HG03378 (cell line): ENCODE measurements at regions not wholly inside any gene's neighbourhood (a gene's known extent, or its start where the extent isn't known, plus 50 kb on each side); places are given as distances from the start of the nearest gene placed in this dataset.
"Not testable (repeated sequence)": the region's sequence is repeated elsewhere in the genome, so short reads cannot be mapped to it uniquely, and the experiment has no call there.

Experiments
- ATAC-seq: cut with Tn5 transposase; IDR thresholded peaks from one replicate; pipeline ENCODE4 v1.9.1; 2021; ENCODE audit warnings: mild to moderate bottlenecking, moderate library complexity; ENCODE audit not compliant: unreplicated experiment

DNA sequence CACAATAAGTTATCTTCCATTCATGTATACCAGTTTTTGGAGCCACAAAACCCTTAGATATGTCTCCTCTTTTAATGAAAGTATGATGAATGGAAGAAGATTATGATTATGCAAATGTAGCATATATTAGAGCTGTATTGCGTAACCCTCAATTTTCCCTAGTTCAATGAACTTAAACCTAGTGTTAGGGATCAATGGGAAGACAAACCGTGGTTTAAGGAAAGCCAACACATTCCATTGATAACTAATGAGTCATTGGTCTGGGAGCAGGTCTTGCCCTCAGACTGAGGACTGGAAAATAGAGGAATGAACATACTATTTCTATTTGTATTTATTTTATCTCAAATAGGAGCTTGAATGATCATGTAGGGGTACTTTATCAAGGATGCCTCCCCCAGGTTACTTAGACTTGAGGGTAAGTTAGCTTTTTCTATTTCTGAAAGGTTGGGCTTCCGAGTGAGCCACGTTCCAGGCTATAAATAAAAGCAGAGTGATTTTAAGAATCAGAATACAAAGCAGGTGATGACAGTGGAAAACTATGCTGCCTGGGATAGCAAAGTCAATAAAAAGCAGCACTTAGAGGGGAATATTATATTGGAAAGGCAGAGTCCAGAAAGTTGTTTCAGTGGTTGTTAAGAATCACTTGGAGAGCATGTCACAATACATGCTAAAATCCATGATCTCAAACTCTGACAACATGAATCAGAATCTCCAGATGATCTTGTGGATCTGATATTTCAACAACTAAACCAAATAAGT lies 356.0 kb downstream of the ADAM29 start:
- ATAC-seq: no peak

DNA sequence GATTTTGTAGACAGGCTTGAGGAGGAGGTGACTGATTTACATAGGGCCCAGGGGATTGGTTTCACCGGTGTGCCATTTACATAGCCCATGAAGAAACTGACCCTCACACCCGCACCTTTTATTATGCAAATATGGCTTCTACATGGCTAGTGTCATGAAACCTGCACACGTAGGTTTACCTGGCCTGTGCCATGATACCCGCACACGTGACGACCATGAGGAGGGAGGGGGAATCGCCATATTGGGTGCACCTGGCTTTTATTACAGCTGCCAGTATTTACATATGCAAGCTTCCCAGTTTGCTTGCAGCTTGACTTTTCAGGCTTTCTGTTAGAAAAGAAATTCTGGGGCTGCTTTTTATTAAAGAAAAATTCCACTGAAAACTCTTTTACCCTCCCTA lies 359.7 kb downstream of the ADAM29 start:
- no peak for ATAC-seq

DNA sequence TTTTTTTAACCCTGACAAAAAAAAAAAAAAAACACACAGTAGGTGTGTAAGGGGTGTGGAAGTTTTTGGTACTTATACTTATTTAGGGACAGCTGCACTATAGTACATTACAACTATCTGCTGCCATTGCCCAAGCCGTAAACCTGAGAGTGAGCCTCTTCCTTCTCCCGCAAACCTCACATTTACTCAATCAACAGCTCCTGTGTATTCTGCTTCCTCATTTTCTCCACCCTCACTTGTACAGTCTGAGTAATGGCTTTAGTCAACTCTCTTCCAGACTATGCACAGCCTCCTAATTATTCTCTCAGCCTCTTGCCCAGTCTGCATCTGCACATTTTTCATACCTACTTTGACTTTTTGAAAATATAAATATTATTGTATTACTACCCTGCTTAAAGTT lies 362.0 kb downstream of the ADAM29 start:
- no peak for ATAC-seq

DNA sequence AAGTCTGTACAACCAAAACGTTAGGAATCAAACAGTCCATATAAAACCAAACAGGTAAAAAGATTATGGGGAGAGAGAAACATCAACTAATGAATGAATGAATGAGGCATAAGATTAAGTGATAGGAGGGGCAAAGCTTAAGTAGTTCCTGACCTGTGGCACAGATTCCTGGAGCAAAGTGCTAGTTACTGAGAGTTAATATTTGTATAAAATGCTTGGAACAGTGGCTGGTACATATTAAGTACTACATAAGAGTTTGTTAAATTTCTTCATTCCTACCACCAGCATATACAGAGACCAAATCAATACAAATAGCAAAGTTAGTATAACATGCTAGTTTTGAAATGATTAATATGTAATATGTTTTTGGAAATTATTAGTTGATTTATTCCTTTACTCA lies 363.7 kb downstream of the ADAM29 start:
- ATAC-seq: no peak

DNA sequence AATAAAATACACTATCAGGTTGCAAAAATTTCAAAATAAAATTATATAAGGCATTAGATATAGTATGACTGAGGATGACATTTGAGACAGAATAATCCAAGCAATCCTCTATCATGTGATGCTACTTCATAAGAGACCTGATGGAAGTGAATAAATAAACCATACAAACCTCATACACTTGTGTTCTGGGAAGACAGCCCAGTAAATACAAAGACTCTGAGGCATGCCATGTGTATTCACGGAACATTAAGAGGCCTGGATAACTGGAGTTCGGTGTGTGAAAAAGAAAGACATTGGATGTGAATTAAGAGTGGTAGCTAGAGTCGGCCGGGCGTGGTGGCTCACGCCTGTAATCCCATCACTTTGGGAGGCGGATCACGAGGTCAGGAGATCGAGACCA lies 364.2 kb downstream of the ADAM29 start:
- no peak for ATAC-seq

DNA sequence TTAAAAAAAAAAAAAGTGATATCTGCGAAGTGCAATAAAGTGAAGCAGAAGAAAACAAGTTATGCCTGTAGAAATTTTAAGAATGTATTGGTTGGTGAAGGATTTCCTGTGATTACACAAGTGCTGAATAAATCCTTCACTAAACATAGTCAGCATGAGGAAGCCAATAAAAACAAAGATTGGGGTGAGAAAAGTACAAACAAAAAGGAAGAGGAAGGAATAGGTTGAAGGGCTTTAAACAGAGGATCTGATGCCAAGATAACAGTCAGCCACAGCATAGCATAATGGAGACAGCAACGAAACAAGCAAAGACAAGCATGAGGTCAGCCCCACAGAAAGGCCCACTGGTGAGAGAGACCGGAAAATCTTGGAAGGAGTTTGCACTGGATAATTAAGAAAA lies 372.2 kb downstream of the ADAM29 start:
- no peak for ATAC-seq

DNA sequence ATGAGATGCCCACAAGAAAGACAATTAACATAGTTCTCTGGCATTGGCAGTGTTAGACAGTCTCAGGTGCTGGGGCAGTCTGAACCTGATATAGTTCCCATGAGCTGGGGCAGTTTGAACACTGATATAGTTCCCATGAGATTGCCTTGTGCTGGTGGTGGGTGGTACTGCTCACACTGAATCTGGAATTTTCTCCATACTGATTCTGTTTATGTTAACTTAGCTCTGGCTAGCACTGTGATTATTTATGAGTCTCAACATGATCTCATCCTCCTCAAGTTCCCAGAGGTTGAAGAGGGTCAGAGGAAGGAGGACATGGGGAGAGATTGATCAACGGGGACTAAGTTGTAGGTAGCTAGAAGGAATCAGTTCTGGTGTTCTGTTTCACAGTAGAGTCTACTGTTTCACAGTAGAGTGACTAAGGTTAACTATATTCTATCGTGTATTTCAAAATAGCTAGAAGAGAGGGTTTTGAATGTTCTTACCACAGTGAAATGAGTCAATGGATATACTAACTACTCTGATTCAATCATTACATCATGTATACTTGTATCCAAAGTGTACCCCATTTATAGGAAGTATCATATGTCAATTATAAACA lies 379.9 kb downstream of the ADAM29 start:
- ATAC-seq: no peak

DNA sequence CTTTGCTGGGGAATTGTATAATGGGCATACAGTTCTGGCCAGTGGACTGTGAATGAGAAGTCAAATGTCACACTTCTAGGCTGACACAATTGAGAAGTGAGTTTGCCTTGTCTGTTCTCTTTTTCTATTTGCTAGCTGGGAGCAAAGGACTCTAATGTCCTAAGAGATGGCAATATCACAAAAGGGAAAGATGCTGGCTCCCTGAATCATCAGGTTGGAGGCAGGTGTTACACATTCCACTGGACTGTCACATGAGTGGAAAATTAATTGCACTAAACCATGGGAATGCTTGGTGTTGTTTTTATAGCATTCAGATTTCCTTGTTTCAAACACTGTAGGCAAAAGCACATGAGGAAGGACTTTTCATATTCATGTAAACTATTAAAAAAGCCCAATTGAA lies 388.3 kb downstream of the ADAM29 start:
- no peak for ATAC-seq

DNA sequence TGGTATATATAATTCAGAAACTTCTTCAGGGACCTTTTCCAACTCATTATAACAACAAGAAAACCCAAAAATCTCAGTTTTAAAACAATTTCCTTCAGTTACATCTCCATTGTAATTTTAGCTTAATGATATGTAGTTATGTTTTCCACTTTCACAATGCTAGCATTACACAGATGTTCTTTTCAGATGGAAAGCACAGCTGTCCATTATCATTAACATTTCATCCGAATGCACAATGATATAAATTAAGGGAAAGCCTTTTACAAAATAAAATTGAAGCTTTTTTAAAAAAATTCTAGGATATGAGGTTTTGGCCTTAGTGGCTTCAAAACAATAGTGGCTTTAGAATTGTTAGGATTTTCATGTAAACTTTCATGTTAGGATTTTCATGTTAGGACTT lies 389.2 kb downstream of the ADAM29 start:
- ATAC-seq: no peak

DNA sequence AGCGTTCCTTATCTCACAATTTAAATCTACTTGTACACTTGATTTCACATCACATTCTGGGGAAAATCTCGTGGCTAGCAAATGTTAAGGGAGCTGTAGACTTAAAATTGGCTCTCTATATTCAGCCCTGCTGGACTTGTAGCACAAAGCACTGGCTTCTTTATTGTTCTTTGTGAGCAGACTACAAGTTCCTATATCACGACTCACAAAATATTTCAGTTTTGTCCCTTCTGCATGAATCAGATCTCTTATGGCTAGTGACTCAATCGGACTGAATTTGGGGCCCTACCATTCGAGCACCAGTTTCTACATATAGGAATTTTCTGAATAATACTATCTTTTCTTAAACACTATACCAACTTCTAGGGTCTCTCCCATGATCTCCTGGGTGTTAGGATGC lies 390.1 kb downstream of the ADAM29 start:
- no peak for ATAC-seq

DNA sequence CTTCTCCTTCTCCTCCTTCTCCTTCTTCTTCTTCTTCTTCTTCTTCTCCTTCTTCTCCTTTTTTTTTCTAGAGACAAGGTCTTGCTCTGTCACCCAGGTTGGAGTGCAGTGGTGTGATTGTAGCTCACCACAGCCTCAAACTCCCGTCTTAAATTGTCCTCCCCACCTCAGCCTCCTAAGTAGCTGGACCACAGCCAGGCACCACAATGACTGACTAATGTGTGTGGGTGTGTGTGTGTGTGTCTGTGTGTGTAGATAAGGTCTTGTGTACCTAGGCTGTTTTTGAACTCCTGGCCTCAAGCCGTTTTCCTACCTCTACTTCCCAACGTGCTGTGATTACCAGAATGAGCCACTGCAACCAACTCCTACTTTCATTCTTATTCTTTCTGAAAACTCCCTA lies 390.9 kb downstream of the ADAM29 start:
- no peak for ATAC-seq

DNA sequence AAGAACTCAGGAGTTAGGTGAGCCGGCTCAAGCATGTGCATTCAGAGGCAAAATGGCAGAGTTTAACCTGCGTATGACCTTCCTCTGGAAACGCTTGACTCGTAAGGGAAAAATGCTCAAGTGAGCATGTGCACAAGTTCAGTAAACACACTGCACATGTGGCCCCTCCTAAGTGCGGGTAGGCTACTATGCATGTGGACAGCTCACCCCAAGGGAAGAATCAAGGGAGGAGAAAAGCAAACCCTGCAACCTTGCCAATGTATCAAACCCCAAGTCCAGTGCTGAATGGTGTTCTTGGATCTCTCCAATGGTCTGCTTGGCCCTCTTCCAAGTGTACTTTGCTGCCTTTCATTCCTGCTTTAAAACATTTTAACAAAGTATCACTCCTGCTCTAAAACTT lies 407.1 kb downstream of the ADAM29 start:
- ATAC-seq: no peak

DNA sequence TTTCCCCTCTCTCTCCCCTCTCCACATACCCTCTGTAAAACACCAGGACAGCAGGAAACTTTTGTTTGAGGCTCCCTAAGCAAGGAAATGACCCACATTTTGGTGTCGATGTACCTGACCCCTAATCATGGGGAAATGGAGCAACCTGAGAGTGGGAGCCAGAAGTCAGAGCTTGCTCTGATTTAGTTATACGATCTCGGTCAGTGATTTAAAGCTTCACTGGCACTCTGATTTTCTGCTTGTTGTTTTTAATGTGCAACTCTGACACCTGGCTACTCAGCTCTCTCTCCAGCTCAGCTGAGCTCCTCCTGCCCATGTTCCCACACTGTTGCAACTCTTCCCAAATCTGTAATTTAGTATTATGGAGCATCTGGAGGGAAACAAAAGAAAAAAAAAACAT lies 408.6 kb downstream of the ADAM29 start:
- ATAC-seq: no peak

DNA sequence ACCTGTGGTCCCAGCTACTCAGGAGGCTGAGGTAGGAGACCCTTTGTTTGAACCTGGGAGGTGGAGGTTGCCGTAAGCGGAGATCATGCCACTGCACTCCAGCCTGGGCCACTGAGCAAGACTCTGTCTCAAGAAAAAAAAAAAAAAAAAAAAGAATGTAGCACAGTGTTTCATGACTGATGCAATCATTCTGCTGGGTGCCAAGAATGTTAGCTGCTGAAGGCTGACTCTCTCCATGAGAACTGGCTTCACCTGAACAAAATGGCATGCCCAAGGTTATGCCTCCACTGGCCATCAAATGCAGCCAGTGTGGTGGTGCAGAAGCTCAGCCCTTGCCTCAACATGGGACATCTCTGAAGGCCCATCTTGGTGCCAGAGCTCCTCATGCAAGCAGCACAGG lies 412.1 kb downstream of the ADAM29 start:
- no peak for ATAC-seq

DNA sequence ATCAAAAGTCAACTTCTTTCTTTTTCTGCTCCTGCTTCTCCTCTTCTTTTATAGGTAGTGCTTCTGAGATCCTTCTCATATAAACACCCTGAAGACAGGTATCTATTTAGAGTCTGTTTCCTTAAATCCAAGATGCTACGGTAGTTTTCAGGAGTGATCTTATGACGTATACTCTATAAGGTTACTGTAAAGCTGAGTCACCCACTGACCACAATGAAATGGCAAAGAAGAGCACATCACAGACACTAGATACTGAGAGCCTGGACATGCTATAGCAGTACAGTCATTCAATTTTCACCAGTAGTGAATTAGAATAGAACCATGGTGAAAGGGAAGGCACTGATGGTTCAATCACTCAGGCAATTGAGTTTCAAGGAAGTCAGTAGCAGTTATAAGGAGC lies 412.5 kb downstream of the ADAM29 start:
- no peak for ATAC-seq

DNA sequence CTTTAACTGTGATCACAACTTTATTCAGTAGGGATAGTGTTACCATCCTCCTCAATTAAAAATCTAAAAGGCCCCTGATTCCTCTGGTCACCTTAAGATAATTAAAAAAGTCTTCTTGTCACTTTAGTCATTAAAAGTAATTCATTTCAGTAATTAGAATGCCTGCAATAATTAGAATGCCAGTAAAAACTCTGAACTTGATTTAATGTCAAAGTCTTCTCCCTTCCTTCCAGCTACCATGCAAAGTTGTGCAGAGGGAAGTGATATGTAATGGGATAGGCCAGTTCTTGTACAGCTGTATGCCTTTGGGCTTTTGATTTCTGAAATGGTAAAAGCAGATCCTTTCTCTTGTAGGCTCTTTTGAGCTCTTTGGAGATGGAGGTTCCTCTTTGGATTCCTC lies 417.2 kb downstream of the ADAM29 start:
- ATAC-seq: no peak

DNA sequence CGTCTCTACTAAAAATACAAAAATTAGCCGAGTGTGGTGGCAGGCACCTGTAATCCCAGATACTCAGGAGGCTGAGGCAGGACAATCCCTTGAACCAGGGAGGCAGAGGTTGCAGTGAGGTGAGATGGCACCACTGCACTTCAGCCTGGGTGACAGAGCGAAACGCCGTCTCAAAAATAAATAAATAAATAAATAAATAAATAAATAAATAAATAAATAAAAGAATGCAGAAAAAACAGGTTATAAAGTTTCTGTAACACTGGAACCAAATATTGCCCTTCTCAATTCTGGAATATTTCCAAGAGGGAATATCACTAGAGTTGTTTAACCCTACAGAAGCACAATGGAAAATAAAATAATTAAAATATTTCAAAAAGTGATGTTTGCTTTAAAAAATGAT lies 418.4 kb downstream of the ADAM29 start:
- not testable (repeated sequence) for ATAC-seq

DNA sequence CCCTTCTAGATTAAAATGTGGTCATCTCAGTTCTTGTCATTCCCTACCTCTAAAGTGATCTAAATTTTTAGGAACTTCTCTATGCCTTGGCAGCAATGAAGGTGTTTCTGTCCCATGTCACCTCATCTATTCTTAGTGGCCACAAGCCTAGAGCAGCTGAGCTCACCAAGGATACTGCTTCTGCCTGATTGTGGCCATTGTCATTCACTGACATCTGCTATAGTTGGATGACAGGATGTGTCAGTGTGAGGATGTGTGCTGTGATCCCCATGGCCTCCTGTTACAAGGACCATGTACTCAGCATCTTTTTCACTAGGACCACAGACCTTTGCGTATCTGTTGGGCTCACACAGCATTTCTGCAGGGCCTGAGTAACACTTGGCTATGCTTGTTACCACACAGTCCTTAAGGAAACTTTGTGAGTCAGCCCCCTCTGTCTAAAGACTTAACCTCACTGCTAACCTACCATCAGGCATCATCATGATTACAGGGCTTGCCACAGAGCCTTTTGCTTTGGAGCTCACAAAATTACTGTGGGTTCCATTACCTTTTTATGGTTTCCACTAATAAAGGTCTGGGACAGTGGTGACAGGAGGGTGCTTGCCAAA lies 421.0 kb downstream of the ADAM29 start:
- ATAC-seq: no peak

DNA sequence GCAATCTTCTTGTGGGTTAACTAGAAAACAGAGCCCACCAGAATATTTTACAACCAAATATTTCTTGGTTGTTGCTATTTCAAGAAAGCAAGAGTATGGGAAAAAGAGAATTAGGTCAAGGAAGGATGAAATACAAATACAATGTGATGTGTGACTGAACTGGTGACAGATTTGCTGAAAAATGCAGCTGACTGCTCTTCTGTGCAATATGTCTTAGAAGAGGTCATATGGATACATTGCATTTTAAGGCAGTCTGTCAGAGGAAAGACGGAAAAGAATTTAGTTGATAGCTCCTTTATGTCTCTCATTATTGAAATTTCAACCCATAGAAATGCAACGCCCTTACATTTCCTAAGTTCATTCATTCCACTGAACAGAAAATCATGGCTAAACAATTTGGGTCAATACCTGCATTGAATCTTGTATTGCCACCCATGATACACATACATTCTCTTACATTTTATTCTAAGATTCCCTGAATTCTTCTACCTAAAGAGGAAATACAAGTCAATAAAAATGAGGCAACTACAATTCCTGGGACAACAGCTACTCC lies 423.1 kb downstream of the ADAM29 start:
- ATAC-seq: no peak

DNA sequence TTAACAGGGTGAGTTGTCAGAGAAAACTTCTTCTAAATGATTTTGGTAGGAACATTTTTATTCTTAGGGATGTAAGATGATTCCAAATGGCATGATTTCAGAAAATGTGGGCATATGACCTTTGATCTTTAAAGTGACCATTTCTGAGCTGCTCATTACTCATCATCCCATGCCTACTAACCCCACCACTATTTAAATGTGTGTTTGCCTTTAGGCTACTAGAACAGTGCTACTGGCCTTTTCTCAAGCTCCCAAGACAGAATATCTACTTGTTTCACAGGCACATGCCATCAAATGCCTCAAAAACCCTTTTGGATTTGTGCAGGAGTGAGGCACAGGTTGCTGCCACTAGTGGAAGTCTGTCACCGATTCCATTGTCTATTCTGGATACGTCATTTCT lies 428.2 kb downstream of the ADAM29 start:
- ATAC-seq: no peak

DNA sequence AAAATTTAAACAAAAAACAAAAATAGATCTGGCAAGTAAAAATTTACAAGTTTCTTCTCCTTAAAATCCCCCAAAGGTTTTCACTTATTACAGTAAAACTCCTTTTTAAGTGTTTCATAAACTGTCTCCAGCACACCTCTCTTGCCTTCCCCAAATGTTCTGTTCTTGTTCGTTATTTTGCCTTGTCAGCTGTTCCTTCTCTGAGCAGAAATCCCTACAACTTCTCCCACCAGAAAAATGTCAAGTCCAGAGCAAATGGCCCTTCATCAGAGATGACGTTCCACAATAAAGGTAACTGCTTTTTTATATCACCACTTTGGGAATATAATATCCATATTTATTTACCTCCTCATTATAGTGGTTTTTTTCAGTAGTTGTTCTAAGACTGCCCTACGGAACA lies 432.1 kb downstream of the ADAM29 start:
- no peak for ATAC-seq

DNA sequence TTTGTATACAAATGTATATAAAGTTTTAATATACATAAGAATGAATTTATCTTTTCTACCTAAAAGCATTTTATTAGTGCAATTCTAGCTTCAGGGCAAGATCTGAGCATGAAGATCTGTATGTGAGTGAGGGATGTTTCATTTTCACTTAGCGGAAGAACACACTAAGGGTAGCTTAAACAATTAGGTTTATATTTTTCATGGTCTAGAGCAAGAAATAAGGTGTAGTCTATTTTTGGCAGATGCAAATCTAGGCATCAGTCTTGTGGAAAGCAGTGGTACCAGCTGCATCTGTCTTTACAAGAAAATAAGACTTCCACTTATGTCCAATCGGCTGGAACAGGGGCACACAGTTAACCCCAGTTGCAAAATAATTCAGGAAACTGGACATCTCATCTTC lies 433.3 kb downstream of the ADAM29 start:
- no peak for ATAC-seq
